Panc1 (cell line): ENCODE measurements at regions not wholly inside any gene's neighbourhood (a gene's known extent, or its start where the extent isn't known, plus 50 kb on each side); places are given as distances from the start of the nearest gene placed in this dataset.

Experiments
- ATAC-seq: fragments of 200-7000 bp; cut with Tn5 transposase; 2 replicates; pipeline ENCODE4 v1.9.1; 2020; ENCODE audit warnings: mild to moderate bottlenecking, moderate library complexity
- BruUV-seq: library from RNA; stranded (reverse); fragments of 400-500 nt; replicated peaks from 2 replicates; lab custom pipeline; 2021; lab: Mats Ljungman, UMichigan
- CTCF ChIA-PET: fragments of 300-600 bp; sonication (Branson Sonifier 250); formaldehyde crosslinking; loops from one replicate; lab custom pipeline; 2022; ENCODE audit warnings: antibody characterized with exemption; lab: Charles Lee
- POLR2A ChIA-PET: fragments of 300-600 bp; sonication (Branson Sonifier 250); formaldehyde crosslinking; loops from one replicate; lab custom pipeline; 2022; ENCODE audit warnings: antibody characterized with exemption; lab: Charles Lee
- DNase-seq: peaks from one replicate; pipeline ENCODE4 v3.0.0-alpha.2; 2010; ENCODE audit warnings: low read depth, low spot score
- H3K27ac ChIP-seq: 2 replicates; pipeline ENCODE4 v1.5.1; 2011; ENCODE audit warnings: mild to moderate bottlenecking, low read length, inconsistent platforms
- H3K27me3 ChIP-seq: fragments of 200-500 bp; sonication (Bioruptor generic); 2 replicates; pipeline ENCODE4 v1.6.0; 2014; ENCODE audit warnings: low read length, inconsistent platforms; ENCODE audit not compliant: control insufficient read depth, insufficient read depth
- H3K36me3 ChIP-seq: fragments of 200-500 bp; sonication (Bioruptor generic); 2 replicates; pipeline ENCODE4 v1.5.1; 2014; ENCODE audit warnings: inconsistent platforms, mild to moderate bottlenecking, low read length, moderate library complexity; ENCODE audit not compliant: control insufficient read depth, insufficient read depth
- H3K4me1 ChIP-seq: 2 replicates; pipeline ENCODE4 v1.5.1; 2011; ENCODE audit warnings: inconsistent platforms, mild to moderate bottlenecking, low read length, moderate library complexity; ENCODE audit not compliant: control insufficient read depth, insufficient read depth
- H3K4me3 ChIP-seq, 2 experiments: 2 replicates each; pipeline ENCODE4 v1.5.1; 2011 to 2012; ENCODE audit warnings: low read depth in 2 of 2, low read length in 2 of 2, mild to moderate bottlenecking in 2 of 2, inconsistent platforms in 1 of 2, moderate library complexity in 1 of 2
- H3K9me3 ChIP-seq: fragments of 200-500 bp; sonication (Bioruptor generic); 2 replicates; pipeline ENCODE4 v1.5.1; 2014; ENCODE audit warnings: low read depth, mild to moderate bottlenecking, inconsistent platforms, low read length, moderate library complexity; ENCODE audit not compliant: control insufficient read depth, insufficient read depth
- CTCF ChIP-seq: fragments of 450-650 bp; IDR thresholded peaks from 2 replicates; pipeline ENCODE4 v1.5.1; 2017; ENCODE audit warnings: mild to moderate bottlenecking
- POLR2AphosphoS5 ChIP-seq: IDR thresholded peaks from 2 replicates; pipeline ENCODE4 v1.6.1; 2012; ENCODE audit warnings: mild to moderate bottlenecking, low read depth, low read length, moderate library complexity
- SIN3A ChIP-seq: IDR thresholded peaks from 2 replicates; pipeline ENCODE4 v1.6.1; 2012; ENCODE audit warnings: low read depth, mild to moderate bottlenecking, low read length, moderate library complexity, borderline replicate concordance; ENCODE audit not compliant: insufficient read depth
- TCF7L2 ChIP-seq: IDR thresholded peaks from 2 replicates; pipeline ENCODE4 v1.6.1; 2011; ENCODE audit warnings: mild to moderate bottlenecking, low read depth, low read length, inconsistent platforms
- in situ Hi-C: cut with HindIII; loops from 2 replicates; pipeline ENCODE4 v1.10.0; 2016; ENCODE audit warnings: low sequenced_read_pairs, low pct_unique_long_range_greater_than_20kb
- intact Hi-C: fragments of 100-400 bp; cut with micrococcal nuclease; formaldehyde crosslinking; loops from one replicate; pipeline ENCODE4 v1.10.0; 2022; ENCODE audit not compliant: unreplicated experiment
- TF ChIP-seq, protein P1 (sequence below), 2 experiments: IDR thresholded peaks; 2 replicates each; pipeline ENCODE4 v1.6.1; 2011 to 2012; ENCODE audit warnings: low read depth in 2 of 2, control low read depth in 1 of 2, low read length in 1 of 2, mild to moderate bottlenecking in 1 of 2, moderate library complexity in 1 of 2; ENCODE audit not compliant: insufficient read depth in 1 of 2

GRCh38 chr6:67885081-67886033 lies 749.7 kb upstream of the ADGRB3 start:
- intact Hi-C loops, result no loop called here
- ChIA-PET POLR2A (no interaction called here), CTCF (no interaction called here)
- no peak overlapping the region for H3K27ac ChIP-seq
- H3K27me3 ChIP-seq, result no peaks in the 10 kb centered on the region
- no peaks in the 10 kb centered on the region for H3K4me1 ChIP-seq
- ATAC-seq (no peak), DNase-seq (no peak)
- no TSS peak for BruUV-seq
- H3K4me3 ChIP-seq, result no peak overlapping the region
- no peaks in the 10 kb centered on the region for H3K36me3 ChIP-seq
- no peak for TF ChIP-seq CTCF
- no peak for TF ChIP-seq SIN3A
- TF ChIP-seq POLR2AphosphoS5, result no peak
- TF ChIP-seq TCF7L2, result no peak
- H3K9me3 ChIP-seq, result no peaks in the 10 kb centered on the region
- in situ Hi-C loops, result no loop called here

DNA sequence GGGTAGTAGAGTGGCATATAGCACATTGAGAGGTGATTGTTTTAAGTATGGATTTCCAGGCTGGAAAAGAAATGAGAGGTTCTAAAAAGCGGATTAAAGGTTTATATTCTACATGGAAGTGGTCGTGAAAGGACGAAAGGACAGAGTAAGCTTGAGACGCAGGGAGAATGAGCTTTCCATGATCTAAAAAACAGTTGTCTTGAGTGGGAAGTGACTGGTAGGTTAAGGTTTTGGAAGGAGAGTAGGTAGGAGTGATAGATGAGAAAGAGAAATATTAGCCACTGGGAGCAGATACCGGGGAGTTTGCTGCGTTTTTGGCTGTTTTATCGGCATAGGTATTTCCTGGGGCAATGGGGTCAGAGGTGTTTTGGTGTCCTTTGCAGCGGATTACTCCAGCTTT lies 750.6 kb upstream of the ADGRB3 start:
- Histone ChIP-seq H3K36me3 (no peaks in the 10 kb centered on the region), H3K4me1 (no peaks in the 10 kb centered on the region), H3K9me3 (no peaks in the 10 kb centered on the region), H3K27me3 (no peaks in the 10 kb centered on the region), H3K27ac (no peak overlapping the region), H3K4me3 (no peak overlapping the region)
- in situ Hi-C loops (no loop called here), intact Hi-C loops (no loop called here)
- ChIA-PET CTCF (no interaction called here), POLR2A (interaction anchor here (0.5 kb wide), 1 partner anchor 110 kb away, joined by 3 read pairs; no protein-coding TSS in a partner anchor)
- DNase-seq (no peak), ATAC-seq (no peak)
- TF ChIP-seq, protein P1, sequence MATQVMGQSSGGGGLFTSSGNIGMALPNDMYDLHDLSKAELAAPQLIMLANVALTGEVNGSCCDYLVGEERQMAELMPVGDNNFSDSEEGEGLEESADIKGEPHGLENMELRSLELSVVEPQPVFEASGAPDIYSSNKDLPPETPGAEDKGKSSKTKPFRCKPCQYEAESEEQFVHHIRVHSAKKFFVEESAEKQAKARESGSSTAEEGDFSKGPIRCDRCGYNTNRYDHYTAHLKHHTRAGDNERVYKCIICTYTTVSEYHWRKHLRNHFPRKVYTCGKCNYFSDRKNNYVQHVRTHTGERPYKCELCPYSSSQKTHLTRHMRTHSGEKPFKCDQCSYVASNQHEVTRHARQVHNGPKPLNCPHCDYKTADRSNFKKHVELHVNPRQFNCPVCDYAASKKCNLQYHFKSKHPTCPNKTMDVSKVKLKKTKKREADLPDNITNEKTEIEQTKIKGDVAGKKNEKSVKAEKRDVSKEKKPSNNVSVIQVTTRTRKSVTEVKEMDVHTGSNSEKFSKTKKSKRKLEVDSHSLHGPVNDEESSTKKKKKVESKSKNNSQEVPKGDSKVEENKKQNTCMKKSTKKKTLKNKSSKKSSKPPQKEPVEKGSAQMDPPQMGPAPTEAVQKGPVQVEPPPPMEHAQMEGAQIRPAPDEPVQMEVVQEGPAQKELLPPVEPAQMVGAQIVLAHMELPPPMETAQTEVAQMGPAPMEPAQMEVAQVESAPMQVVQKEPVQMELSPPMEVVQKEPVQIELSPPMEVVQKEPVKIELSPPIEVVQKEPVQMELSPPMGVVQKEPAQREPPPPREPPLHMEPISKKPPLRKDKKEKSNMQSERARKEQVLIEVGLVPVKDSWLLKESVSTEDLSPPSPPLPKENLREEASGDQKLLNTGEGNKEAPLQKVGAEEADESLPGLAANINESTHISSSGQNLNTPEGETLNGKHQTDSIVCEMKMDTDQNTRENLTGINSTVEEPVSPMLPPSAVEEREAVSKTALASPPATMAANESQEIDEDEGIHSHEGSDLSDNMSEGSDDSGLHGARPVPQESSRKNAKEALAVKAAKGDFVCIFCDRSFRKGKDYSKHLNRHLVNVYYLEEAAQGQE (IDR thresholded peaks at IDR 0.05; ENCODE audit: insufficient read depth in 1 of 2, low read depth in 2 of 2, low read length in 1 of 2), result no peak
- TF ChIP-seq TCF7L2, result no peak
- TF ChIP-seq CTCF, result no peak
- TF ChIP-seq POLR2AphosphoS5, result no peak
- TF ChIP-seq SIN3A, result no peak
- no TSS peak for BruUV-seq
